ENCODE measurements at regions not wholly inside any gene's neighbourhood (a gene's known extent, or its start where the extent isn't known, plus 50 kb on each side); places are given as distances from the start of the nearest gene placed in this dataset.

DNA sequence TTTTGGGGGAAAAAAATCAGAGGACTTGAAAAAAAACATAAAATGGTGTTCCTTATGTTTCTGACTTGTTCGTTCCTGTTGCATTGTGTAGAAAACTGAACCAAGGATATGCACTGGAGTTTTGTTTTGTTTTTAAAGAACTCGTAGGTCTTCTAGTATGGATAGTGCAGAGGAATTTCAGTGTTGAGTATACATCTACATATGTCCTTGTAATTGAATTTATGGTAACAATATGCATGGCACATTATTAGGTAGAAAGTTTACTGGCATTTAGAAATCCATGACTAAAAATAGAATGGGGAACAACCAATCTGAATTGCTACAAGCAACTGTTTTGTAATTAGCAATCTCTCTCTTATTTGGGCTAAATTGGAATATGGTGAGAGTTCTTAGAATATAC, 188.3 kb upstream of the ZRANB2 start:
- TF ChIP-seq CTCF (IDR thresholded peaks at IDR 0.05) (no peak), POLR2A (IDR thresholded peaks at IDR 0.05) (no peak)

All from adrenal gland (tissue), 5 donors.